KMS-11 (cell line): ENCODE measurements at regions not wholly inside any gene's neighbourhood (a gene's known extent, or its start where the extent isn't known, plus 50 kb on each side); places are given as distances from the start of the nearest gene placed in this dataset.

Experiments used
- H2AFZ ChIP-seq: fragments of 200-600 bp; sonication (generic); 2 replicates; pipeline ENCODE4 v1.6.1; 2016; ENCODE audit warnings: antibody characterized with exemption, mixed run types, low read depth
- H3K27ac ChIP-seq: fragments of 200-600 bp; sonication (generic); 2 replicates; pipeline ENCODE4 v1.6.1; 2016; ENCODE audit warnings: mild to moderate bottlenecking, mixed run types
- H3K27me3 ChIP-seq: fragments of 200-600 bp; sonication (generic); 2 replicates; pipeline ENCODE4 v1.6.1; 2017; ENCODE audit warnings: mild to moderate bottlenecking, low read depth, mixed run types, moderate library complexity; ENCODE audit not compliant: insufficient read depth
- H3K36me3 ChIP-seq: fragments of 200-600 bp; sonication (generic); 2 replicates; pipeline ENCODE4 v1.6.1; 2017; ENCODE audit warnings: mild to moderate bottlenecking, mixed run types; ENCODE audit not compliant: insufficient read depth
- H3K4me1 ChIP-seq: fragments of 200-600 bp; sonication (generic); 2 replicates; pipeline ENCODE4 v1.6.1; 2016; ENCODE audit warnings: mild to moderate bottlenecking, low read depth, mixed run types; ENCODE audit not compliant: poor library complexity, severe bottlenecking
- H3K4me2 ChIP-seq: fragments of 200-600 bp; sonication (generic); 2 replicates; pipeline ENCODE4 v1.7.0; 2016; ENCODE audit warnings: mild to moderate bottlenecking, mixed run types
- H3K4me3 ChIP-seq: fragments of 200-600 bp; sonication (generic); IDR thresholded peaks from 2 replicates; pipeline ENCODE4 v1.6.1; 2017; ENCODE audit warnings: low read depth, low read length, mixed read lengths; ENCODE audit not compliant: insufficient read depth
- H3K79me2 ChIP-seq: fragments of 200-600 bp; sonication (generic); 2 replicates; pipeline ENCODE4 v1.6.1; 2016; ENCODE audit warnings: low read depth, mixed run types; ENCODE audit not compliant: insufficient read depth
- H3K9ac ChIP-seq: fragments of 200-600 bp; sonication (generic); 2 replicates; pipeline ENCODE4 v1.6.1; 2016; ENCODE audit warnings: mild to moderate bottlenecking, mixed run types
- H4K20me1 ChIP-seq: fragments of 200-600 bp; sonication (generic); 2 replicates; pipeline ENCODE4 v1.6.1; 2016; ENCODE audit warnings: mild to moderate bottlenecking, mixed run types; ENCODE audit not compliant: insufficient read depth
- CTCF ChIP-seq: fragments of 200-600 bp; sonication (generic); conservative IDR thresholded peaks from 2 replicates; pipeline ENCODE4 v1.6.1; 2017; ENCODE audit warnings: low read depth, mild to moderate bottlenecking, antibody characterized with exemption, low read length, moderate library complexity, mixed read lengths

GRCh38 chr13:47869776-47870175 is 131.3 kb downstream of the SUCLA2 start:
- Histone ChIP-seq H3K9ac (no peak overlapping the region), H4K20me1 (no peaks in the 10 kb centered on the region), H3K4me3 (no peak overlapping the region), H3K4me2 (no peak overlapping the region), H2AFZ (no peak overlapping the region), H3K27me3 (no peaks in the 10 kb centered on the region), H3K79me2 (no peaks in the 10 kb centered on the region), H3K36me3 (no peaks in the 10 kb centered on the region), H3K27ac (no peak overlapping the region), H3K4me1 (no peaks in the 10 kb centered on the region)
- TF ChIP-seq CTCF: no peak

DNA sequence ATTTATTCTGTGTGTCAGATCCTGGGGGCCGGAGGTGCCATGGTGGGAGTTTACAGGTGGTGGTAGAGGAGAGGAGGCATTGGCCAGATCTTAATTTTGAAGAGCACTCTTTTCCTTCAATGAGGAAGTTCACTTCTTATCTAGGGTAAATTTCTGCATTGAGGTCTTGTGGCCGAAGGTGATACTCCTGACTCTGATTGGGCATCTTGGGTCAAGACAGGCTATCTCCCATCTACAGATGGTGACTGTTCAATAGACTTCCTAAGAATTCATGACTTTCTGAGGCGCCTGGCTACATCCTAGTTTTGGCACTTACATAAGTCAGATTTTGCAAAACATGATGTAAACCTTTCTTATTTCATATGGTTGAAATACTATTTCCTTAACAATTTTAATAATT is 135.2 kb downstream of the SUCLA2 start:
- Histone ChIP-seq H3K9ac (no peak overlapping the region), H3K27me3 (no peaks in the 10 kb centered on the region), H3K36me3 (no peaks in the 10 kb centered on the region), H3K4me3 (no peak overlapping the region), H3K79me2 (no peaks in the 10 kb centered on the region), H3K4me2 (no peak overlapping the region), H4K20me1 (no peaks in the 10 kb centered on the region), H3K4me1 (no peaks in the 10 kb centered on the region), H2AFZ (no peak overlapping the region), H3K27ac (no peak overlapping the region)
- no peak for TF ChIP-seq CTCF

- Histone ChIP-seq H3K27me3 (no peaks in the 10 kb centered on the region), H3K79me2 (no peaks in the 10 kb centered on the region), H3K4me1 (no peaks in the 10 kb centered on the region), H4K20me1 (no peaks in the 10 kb centered on the region), H3K4me3 (no peak overlapping the region), H3K4me2 (no peak overlapping the region), H3K27ac (no peak overlapping the region), H3K36me3 (no peaks in the 10 kb centered on the region), H2AFZ (no peak overlapping the region), H3K9ac (no peak overlapping the region)
- TF ChIP-seq CTCF: no peak
Observed at GRCh38 chr13:47862841-47863240, 138.2 kb downstream of the SUCLA2 start.

DNA sequence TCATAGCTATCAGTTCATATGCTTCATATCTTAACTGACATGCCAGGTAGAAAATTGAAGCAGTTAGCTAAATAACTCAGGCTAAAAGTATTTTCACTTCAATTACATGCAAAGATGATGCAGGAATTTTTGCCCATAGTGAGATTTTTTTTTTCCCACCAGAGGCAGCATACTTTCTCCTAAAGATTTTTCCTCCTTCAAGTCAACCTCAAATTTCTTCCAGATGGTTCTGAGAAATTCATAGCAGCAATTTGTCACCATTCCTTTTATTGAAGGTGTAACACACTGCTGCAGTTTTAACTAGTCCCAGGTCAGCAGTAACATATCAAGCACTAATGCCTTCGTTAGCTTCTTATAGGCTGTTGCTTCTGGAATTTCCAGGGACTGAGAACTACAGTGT is 141.9 kb downstream of the SUCLA2 start:
- H3K4me3 ChIP-seq: no peak overlapping the region
- H3K27ac ChIP-seq: no peak overlapping the region
- no peak overlapping the region for H3K4me2 ChIP-seq
- H3K27me3 ChIP-seq: no peaks in the 10 kb centered on the region
- no peak overlapping the region for H2AFZ ChIP-seq
- H4K20me1 ChIP-seq: no peaks in the 10 kb centered on the region
- H3K9ac ChIP-seq: no peak overlapping the region
- H3K4me1 ChIP-seq: no peaks in the 10 kb centered on the region
- no peaks in the 10 kb centered on the region for H3K79me2 ChIP-seq
- no peaks in the 10 kb centered on the region for H3K36me3 ChIP-seq
- TF ChIP-seq CTCF: no peak
